ENCODE measurements at regions not wholly inside any gene's neighbourhood (a gene's known extent, or its start where the extent isn't known, plus 50 kb on each side); places are given as distances from the start of the nearest gene placed in this dataset.

DNA sequence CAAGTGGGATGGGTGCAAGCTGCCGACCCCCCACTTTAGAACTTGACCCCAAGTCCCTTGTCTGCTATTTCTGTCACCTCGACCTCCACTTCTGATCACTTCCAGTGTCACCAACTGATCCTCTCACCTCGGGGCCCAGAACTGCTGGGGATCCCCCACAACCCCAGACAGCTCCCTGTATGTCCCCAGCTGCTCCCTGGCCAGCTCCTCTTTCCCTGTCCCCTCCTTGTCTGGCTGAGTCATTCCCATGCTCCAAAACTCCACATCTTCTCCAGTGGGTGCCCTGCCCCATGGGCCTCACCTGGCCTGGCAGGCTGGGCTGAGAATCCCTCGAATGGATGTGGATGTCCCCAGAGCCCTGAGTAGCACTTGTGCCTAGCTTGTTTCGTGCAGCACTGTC is 154.3 kb upstream of the PCBD1 start:
- no peak for TF ChIP-seq POLR2A (IDR thresholded peaks at IDR 0.05)
- TF ChIP-seq, protein P1, sequence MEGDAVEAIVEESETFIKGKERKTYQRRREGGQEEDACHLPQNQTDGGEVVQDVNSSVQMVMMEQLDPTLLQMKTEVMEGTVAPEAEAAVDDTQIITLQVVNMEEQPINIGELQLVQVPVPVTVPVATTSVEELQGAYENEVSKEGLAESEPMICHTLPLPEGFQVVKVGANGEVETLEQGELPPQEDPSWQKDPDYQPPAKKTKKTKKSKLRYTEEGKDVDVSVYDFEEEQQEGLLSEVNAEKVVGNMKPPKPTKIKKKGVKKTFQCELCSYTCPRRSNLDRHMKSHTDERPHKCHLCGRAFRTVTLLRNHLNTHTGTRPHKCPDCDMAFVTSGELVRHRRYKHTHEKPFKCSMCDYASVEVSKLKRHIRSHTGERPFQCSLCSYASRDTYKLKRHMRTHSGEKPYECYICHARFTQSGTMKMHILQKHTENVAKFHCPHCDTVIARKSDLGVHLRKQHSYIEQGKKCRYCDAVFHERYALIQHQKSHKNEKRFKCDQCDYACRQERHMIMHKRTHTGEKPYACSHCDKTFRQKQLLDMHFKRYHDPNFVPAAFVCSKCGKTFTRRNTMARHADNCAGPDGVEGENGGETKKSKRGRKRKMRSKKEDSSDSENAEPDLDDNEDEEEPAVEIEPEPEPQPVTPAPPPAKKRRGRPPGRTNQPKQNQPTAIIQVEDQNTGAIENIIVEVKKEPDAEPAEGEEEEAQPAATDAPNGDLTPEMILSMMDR (IDR thresholded peaks at IDR 0.05), result no peak
- Histone ChIP-seq H3K4me3 (no peak overlapping the region), H3K27ac (no peak overlapping the region), H3K9me3 (no peaks in the 10 kb centered on the region), H3K27me3 (no peaks in the 10 kb centered on the region), H3K4me1 (no peaks in the 10 kb centered on the region), H3K36me3 (no peaks in the 10 kb centered on the region)
- peak in 1 of 3 donors; percentile 43 for DNase-seq

DNA sequence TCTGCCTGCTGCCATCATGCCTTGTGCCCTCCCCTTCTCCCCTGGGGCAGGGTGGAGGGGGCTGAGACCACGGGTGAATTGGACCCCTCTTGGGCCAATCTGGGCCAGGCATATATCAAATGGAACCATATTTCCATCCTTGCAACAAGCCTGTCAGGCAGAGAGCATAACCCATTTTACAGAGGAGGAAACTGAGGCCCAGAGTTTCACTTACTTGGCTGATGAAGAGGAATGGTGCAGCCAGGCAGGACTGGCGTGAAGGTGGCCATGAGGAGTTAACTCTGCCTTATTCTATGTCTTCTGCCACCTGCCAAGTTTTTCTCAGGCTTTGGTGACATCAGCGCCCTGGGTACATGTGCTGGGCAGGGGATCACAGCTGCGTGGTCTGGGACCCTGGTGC is 155.5 kb upstream of the PCBD1 start:
- no peaks in the 10 kb centered on the region for H3K27me3 ChIP-seq
- H3K27ac ChIP-seq, result no peak overlapping the region
- DNase-seq, result peak in 1 of 3 donors; percentile 24
- TF ChIP-seq, protein P1 (IDR thresholded peaks at IDR 0.05), result no peak
- no peak for TF ChIP-seq POLR2A (IDR thresholded peaks at IDR 0.05)
- H3K4me3 ChIP-seq, result no peak overlapping the region
- no peaks in the 10 kb centered on the region for H3K36me3 ChIP-seq
- H3K4me1 ChIP-seq, result no peaks in the 10 kb centered on the region
- H3K9me3 ChIP-seq, result no peaks in the 10 kb centered on the region

DNA sequence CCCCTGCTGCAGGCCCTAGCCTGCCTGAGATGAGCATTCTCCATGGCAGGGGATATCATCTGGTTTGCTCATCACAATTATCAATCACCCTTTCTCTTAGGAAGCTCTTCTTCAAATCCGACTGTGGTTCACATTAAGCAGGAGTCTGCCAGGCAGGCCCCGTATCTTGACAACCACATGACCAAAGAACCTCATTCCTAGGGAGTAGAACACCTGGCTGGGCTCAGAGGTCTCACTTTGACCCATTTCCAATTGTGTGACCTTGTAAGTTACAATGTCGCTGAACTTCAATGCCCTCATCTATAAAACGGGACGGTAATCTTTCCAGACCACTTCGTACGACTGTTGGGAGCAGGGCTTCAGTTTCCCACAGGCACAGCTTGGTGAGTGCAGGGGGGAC is 156.4 kb upstream of the PCBD1 start:
- H3K9me3 ChIP-seq, result no peaks in the 10 kb centered on the region
- no peaks in the 10 kb centered on the region for H3K27me3 ChIP-seq
- TF ChIP-seq, protein P1 (IDR thresholded peaks at IDR 0.05), result no peak
- H3K36me3 ChIP-seq, result no peaks in the 10 kb centered on the region
- H3K4me1 ChIP-seq, result no peaks in the 10 kb centered on the region
- no peak overlapping the region for H3K27ac ChIP-seq
- no peak overlapping the region for H3K4me3 ChIP-seq
- DNase-seq, result no peak

DNA sequence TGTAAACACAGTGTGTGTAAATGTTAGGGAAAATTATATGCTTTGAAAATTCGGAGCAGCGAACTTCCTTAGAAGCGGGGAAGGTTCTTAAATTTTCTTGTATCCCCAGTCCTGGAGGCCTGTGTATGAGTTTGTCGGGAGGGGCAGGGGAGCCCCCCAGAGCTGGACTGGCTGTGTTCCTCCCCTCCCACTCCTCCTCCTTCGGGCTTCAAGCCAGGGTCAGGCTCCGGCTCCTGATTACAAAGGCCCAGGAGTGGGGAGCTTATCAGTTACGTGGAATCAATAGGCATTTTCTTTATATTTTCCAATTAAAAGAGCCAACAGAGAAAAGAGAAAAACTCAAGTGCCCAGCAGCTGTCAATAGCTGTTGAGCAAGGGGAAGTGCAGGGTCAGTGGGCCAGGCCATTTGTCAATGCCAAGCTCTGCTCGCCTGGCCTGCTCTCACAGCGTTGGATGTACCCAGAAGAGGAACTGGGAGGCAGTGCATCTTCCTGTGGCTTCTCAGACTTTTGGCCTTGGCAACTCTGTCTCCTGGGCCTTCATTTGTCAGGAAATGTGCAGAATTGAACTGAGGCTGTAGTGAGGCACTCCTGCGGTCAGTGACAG is 156.9 kb upstream of the PCBD1 start:
- TF ChIP-seq POLR2A (IDR thresholded peaks at IDR 0.05), result no peak
- TF ChIP-seq, protein P1 (IDR thresholded peaks at IDR 0.05), result no peak
- Histone ChIP-seq H3K27me3 (no peaks in the 10 kb centered on the region), H3K36me3 (no peaks in the 10 kb centered on the region), H3K4me1 (no peaks in the 10 kb centered on the region), H3K27ac (no peak overlapping the region), H3K4me3 (no peak overlapping the region), H3K9me3 (no peaks in the 10 kb centered on the region)
- DNase-seq, result no peak

DNA sequence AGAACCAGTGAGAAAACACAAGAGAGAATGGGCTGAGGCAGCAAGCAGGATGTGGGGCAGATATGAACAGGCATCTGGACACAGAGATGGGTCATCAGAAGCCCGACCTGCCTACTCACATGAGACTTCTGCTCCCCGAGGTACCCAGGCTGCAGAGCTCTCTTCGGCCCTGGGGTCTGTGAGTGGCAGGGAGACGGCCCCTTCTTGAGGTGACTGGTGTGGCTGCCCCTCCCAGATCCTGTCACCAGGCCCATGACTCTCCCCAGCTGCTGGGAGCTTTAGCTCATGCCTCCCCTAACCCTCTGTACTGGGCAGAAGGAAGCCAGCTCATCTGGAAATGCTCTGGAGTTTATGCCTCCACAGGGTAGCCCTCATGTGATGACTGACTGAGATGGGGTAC is 157.6 kb upstream of the PCBD1 start:
- Histone ChIP-seq H3K4me3 (no peak overlapping the region), H3K4me1 (no peaks in the 10 kb centered on the region), H3K27ac (no peak overlapping the region), H3K9me3 (peaks cover 0 to 1% (median 0%) of the 10 kb centered on the region in 4 donors), H3K27me3 (no peaks in the 10 kb centered on the region), H3K36me3 (no peaks in the 10 kb centered on the region)
- no peak for DNase-seq
- TF ChIP-seq POLR2A (IDR thresholded peaks at IDR 0.05), result no peak
- TF ChIP-seq, protein P1 (IDR thresholded peaks at IDR 0.05), result no peak

DNA sequence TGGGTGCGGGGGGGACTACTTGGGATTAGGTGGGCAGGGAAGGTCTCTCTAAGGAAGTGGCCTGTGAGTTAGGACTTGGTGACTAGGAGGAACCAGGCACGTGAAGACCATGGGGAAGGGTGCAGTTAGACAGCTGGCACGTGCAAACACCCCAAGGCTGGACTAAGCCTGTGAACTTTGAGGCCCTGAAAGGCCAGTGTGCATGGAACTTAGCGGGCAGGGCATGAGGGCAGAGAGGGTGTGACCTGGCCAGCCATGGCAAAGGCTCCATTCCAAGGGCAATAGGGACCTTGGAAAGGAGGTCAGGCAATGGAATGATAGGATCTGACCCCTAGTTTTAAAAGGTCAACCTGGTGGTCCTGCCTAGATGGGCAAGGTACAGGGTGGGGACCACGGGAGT is 158.4 kb upstream of the PCBD1 start:
- Histone ChIP-seq H3K4me1 (no peaks in the 10 kb centered on the region), H3K4me3 (no peak overlapping the region), H3K27me3 (no peaks in the 10 kb centered on the region), H3K27ac (no peak overlapping the region), H3K36me3 (no peaks in the 10 kb centered on the region), H3K9me3 (peaks cover 0 to 4% (median 0%) of the 10 kb centered on the region in 4 donors)
- TF ChIP-seq, protein P1 (IDR thresholded peaks at IDR 0.05), result no peak
- no peak for TF ChIP-seq POLR2A (IDR thresholded peaks at IDR 0.05)
- no peak for DNase-seq
